ENCODE measurements at regions not wholly inside any gene's neighbourhood (a gene's known extent, or its start where the extent isn't known, plus 50 kb on each side); places are given as distances from the start of the nearest gene placed in this dataset.
"Not testable (repeated sequence)": the region's sequence is repeated elsewhere in the genome, so short reads cannot be mapped to it uniquely, and the experiment has no call there.

GRCh38 chr10:22071332-22071731, 67.8 kb upstream of the DNAJC1 start:
- no peak for DNase-seq

GRCh38 chr10:22067091-22067490, 63.6 kb upstream of the DNAJC1 start:
- DNase-seq = no peak

GRCh38 chr10:22060984-22061383, 57.5 kb upstream of the DNAJC1 start:
- not testable (repeated sequence) for DNase-seq

GRCh38 chr10:22058201-22058600, 54.7 kb upstream of the DNAJC1 start:
- DNase-seq = no peak

- DNase-seq = no peak
Observed at GRCh38 chr10:22054961-22055360, 51.4 kb upstream of the DNAJC1 start.

Measured in NCI-H2081 treated with DMSO at 0.1 percent for 48 hours (cell line).